ENCODE measurements at regions not wholly inside any gene's neighbourhood (a gene's known extent, or its start where the extent isn't known, plus 50 kb on each side); places are given as distances from the start of the nearest gene placed in this dataset.

DNA sequence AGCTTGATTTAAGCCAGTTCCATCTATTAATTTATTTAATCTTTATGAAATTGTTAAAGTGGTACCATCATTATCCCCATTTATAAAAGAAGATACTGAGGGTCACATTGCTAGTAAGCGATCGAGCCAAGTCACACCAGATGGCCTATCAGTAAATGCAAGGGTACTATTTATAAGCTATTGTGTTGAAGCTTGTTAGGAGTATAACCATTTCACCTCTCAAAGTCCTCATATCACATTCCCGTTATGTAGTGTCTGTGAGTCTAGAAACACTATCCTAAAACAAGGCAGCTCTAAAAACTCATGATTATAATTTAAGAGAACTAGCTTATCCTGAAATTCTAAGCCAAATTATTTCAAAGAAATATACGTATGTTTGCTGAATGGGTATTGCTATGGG, 1161.8 kb downstream of the EFNA5 start:
- CTCF ChIA-PET: no interaction called here
- POLR2A ChIA-PET: no interaction called here
- H3K9ac ChIP-seq (ENCODE audit: low read length): no peak overlapping the region
- no peak overlapping the region for H3K27ac ChIP-seq (ENCODE audit: low read depth, low read length)
- H2AFZ ChIP-seq (ENCODE audit: low read depth, low read length, poor library complexity, severe bottlenecking): no peak overlapping the region
- H4K20me1 ChIP-seq (ENCODE audit: insufficient read depth): no peaks in the 10 kb centered on the region
- no peaks in the 10 kb centered on the region for H3K27me3 ChIP-seq (ENCODE audit: insufficient read depth, low read length)
- no peak overlapping the region for H3K4me3 ChIP-seq (replicated peaks in 1 of 2; ENCODE audit: low read depth in 1 of 2, low read length in 2 of 2)
- H3K4me1 ChIP-seq (ENCODE audit: control insufficient read depth in 1 of 2, insufficient read depth in 2 of 2, low read length in 2 of 2): no peaks in the 10 kb centered on the region
- intact Hi-C loops (cut with micrococcal nuclease): no loop called here
- BruUV-seq (replicated peaks): no TSS peak
- no peak for ATAC-seq
- H3K9me2 ChIP-seq (ENCODE audit: insufficient read depth): no peaks in the 10 kb centered on the region
- RAD21 ChIA-PET (ENCODE audit: low non-redundant PET in 1 of 2, low total read pairs in 2 of 2, uncharacterized antibody in 2 of 2, unreplicated experiment in 2 of 2): no interaction called here
- no peaks in the 10 kb centered on the region for H3K79me2 ChIP-seq (ENCODE audit: insufficient read depth, low read length)
- TF ChIP-seq, protein P1, sequence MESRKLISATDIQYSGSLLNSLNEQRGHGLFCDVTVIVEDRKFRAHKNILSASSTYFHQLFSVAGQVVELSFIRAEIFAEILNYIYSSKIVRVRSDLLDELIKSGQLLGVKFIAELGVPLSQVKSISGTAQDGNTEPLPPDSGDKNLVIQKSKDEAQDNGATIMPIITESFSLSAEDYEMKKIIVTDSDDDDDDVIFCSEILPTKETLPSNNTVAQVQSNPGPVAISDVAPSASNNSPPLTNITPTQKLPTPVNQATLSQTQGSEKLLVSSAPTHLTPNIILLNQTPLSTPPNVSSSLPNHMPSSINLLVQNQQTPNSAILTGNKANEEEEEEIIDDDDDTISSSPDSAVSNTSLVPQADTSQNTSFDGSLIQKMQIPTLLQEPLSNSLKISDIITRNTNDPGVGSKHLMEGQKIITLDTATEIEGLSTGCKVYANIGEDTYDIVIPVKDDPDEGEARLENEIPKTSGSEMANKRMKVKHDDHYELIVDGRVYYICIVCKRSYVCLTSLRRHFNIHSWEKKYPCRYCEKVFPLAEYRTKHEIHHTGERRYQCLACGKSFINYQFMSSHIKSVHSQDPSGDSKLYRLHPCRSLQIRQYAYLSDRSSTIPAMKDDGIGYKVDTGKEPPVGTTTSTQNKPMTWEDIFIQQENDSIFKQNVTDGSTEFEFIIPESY (IDR thresholded peaks at IDR 0.05; ENCODE audit: extremely low read depth, insufficient replicate concordance, low read length): no peak
- no peak for TF ChIP-seq ZFX (IDR thresholded peaks at IDR 0.05)
- no peak for TF ChIP-seq YY1 (IDR thresholded peaks at IDR 0.05; ENCODE audit: extremely low read depth, insufficient replicate concordance, low read depth, low read length)
- TF ChIP-seq JUND (IDR thresholded peaks at IDR 0.05): no peak
- no peak for TF ChIP-seq TCF7L2 (IDR thresholded peaks at IDR 0.05; ENCODE audit: borderline replicate concordance, extremely low read depth, insufficient read depth, insufficient read length)
- TF ChIP-seq SIN3A (IDR thresholded peaks at IDR 0.05; ENCODE audit: low read depth): no peak
- no peak for TF ChIP-seq POLR2A (IDR thresholded peaks at IDR 0.05; ENCODE audit: borderline replicate concordance, extremely low read depth, insufficient read depth, insufficient read length)
- TF ChIP-seq CBX3 (IDR thresholded peaks at IDR 0.05; ENCODE audit: low read depth): no peak
- DNase-seq (ENCODE audit: low read depth, low spot score): no peak
- H3K36me3 ChIP-seq (ENCODE audit: control insufficient read depth in 1 of 2, insufficient read depth in 2 of 2, low read length in 2 of 2): no peaks in the 10 kb centered on the region
- no peak overlapping the region for H3K4me2 ChIP-seq (ENCODE audit: low read length)
- H3K9me3 ChIP-seq (ENCODE audit: control insufficient read depth in 1 of 2, insufficient read depth in 1 of 2, low read depth in 1 of 2, low read length in 2 of 2): no peaks in the 10 kb centered on the region

DNA sequence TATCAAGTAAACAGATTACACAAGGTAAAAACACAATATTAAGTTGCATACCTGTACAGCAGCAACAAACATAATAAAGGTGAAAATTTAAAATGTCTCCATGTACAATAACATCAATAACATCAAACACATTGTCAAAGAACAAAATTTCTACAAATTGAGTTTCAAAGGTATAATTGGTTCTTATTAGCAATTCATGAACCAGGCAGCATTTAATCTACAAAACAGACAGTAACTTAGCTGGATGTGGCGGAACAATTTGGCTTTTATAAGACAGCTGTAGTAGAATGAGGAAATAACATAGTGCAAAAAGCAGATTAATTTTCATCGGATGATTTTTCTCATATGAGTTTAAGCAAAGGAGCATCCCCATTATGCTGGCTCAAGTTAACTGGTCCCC, 1176.8 kb downstream of the EFNA5 start:
- no peaks in the 10 kb centered on the region for H3K4me1 ChIP-seq (ENCODE audit: control insufficient read depth in 1 of 2, insufficient read depth in 2 of 2, low read length in 2 of 2)
- no peak overlapping the region for H2AFZ ChIP-seq (ENCODE audit: low read depth, low read length, poor library complexity, severe bottlenecking)
- H3K79me2 ChIP-seq (ENCODE audit: insufficient read depth, low read length): no peaks in the 10 kb centered on the region
- H4K20me1 ChIP-seq (ENCODE audit: insufficient read depth): no peaks in the 10 kb centered on the region
- TF ChIP-seq YY1 (IDR thresholded peaks at IDR 0.05; ENCODE audit: extremely low read depth, insufficient replicate concordance, low read depth, low read length): no peak
- TF ChIP-seq RAD21 (IDR thresholded peaks at IDR 0.05; ENCODE audit: low read depth): no peak
- no peak for TF ChIP-seq EZH2 (IDR thresholded peaks at IDR 0.05)
- TF ChIP-seq SIN3A (IDR thresholded peaks at IDR 0.05; ENCODE audit: low read depth): no peak
- no peak for TF ChIP-seq ZFX (IDR thresholded peaks at IDR 0.05)
- TF ChIP-seq CBX3 (IDR thresholded peaks at IDR 0.05; ENCODE audit: low read depth): no peak
- TF ChIP-seq ELF1 (IDR thresholded peaks at IDR 0.05; ENCODE audit: borderline replicate concordance, low read depth): no peak
- H3K9me2 ChIP-seq (ENCODE audit: insufficient read depth): no peaks in the 10 kb centered on the region
- no peaks in the 10 kb centered on the region for H3K9me3 ChIP-seq (ENCODE audit: control insufficient read depth in 1 of 2, insufficient read depth in 1 of 2, low read depth in 1 of 2, low read length in 2 of 2)
- no peak overlapping the region for H3K4me2 ChIP-seq (ENCODE audit: low read length)
- H3K9ac ChIP-seq (ENCODE audit: low read length): no peak overlapping the region
- ChIA-PET CTCF (no interaction called here), RAD21 (ENCODE audit: low non-redundant PET in 1 of 2, low total read pairs in 2 of 2, uncharacterized antibody in 2 of 2, unreplicated experiment in 2 of 2) (no interaction called here), POLR2A (no interaction called here)
- no peaks in the 10 kb centered on the region for H3K36me3 ChIP-seq (ENCODE audit: control insufficient read depth in 1 of 2, insufficient read depth in 2 of 2, low read length in 2 of 2)
- DNase-seq (ENCODE audit: low read depth, low spot score): no peak
- BruUV-seq (replicated peaks): no TSS peak
- H3K4me3 ChIP-seq (replicated peaks in 1 of 2; ENCODE audit: low read depth in 1 of 2, low read length in 2 of 2): no peak overlapping the region
- H3K27me3 ChIP-seq (ENCODE audit: insufficient read depth, low read length): no peaks in the 10 kb centered on the region
- intact Hi-C loops (cut with micrococcal nuclease): no loop called here
- ATAC-seq: no peak
- H3K27ac ChIP-seq (ENCODE audit: low read depth, low read length): no peak overlapping the region

All from HCT116 (cell line).